ENCODE measurements at regions not wholly inside any gene's neighbourhood (a gene's known extent, or its start where the extent isn't known, plus 50 kb on each side); places are given as distances from the start of the nearest gene placed in this dataset.

GRCh38 chr10:111954386-111954785 lies 229.2 kb downstream of the GPAM start:
- TF ChIP-seq CTCF (conservative IDR thresholded peaks at IDR 0.05), result no peak
- TF ChIP-seq EZH2 (IDR thresholded peaks at IDR 0.05; ENCODE audit: low read depth), result no peak
